CD4-positive, alpha-beta T cell (primary cell): ENCODE measurements at regions not wholly inside any gene's neighbourhood (a gene's known extent, or its start where the extent isn't known, plus 50 kb on each side); places are given as distances from the start of the nearest gene placed in this dataset.

Source experiments
- ATAC-seq: fragments of 200-7000 bp; cut with Tn5 transposase; one replicate; pipeline ENCODE4 v1.10.0; 2022; ENCODE audit warnings: mild to moderate bottlenecking; ENCODE audit not compliant: poor library complexity
- CTCF ChIA-PET: fragments of 350-600 bp; sonication (Branson Sonifier 250); formaldehyde crosslinking; loops from one replicate; lab custom pipeline; 2021; ENCODE audit warnings: antibody characterized with exemption, inconsistent platforms; lab: Charles Lee
- POLR2A ChIA-PET: fragments of 350-600 bp; sonication (Branson Sonifier 250); formaldehyde crosslinking; loops from one replicate; lab custom pipeline; 2021; ENCODE audit warnings: antibody characterized with exemption, inconsistent platforms; lab: Charles Lee
- DNase-seq, 14 experiments: peaks; one replicate each; pipeline ENCODE4 v3.0.0-alpha.2; 2013 to 2020; ENCODE audit warnings: mixed read lengths in 2 of 14
- H3K27ac ChIP-seq, 2 donors: one replicate each; pipeline versions ENCODE4 v1.5.1 to v1.7.0; 2013; ENCODE audit warnings: low read length in 2 of 2, low read depth in 1 of 2, mild to moderate bottlenecking in 1 of 2
- H3K27me3 ChIP-seq, 2 experiments: 1 replicate in 1 of 2; 2 replicates in 1 of 2; pipeline versions ENCODE4 v1.6.1 to v1.7.0; 2013; ENCODE audit warnings: low read length in 2 of 2, control low read depth in 1 of 2, mild to moderate bottlenecking in 1 of 2, moderate library complexity in 1 of 2; ENCODE audit not compliant: insufficient read depth in 2 of 2, control insufficient read depth in 1 of 2
- H3K36me3 ChIP-seq: one replicate; pipeline ENCODE4 v1.6.1; 2013; ENCODE audit warnings: low read length, control low read depth; ENCODE audit not compliant: insufficient read depth
- H3K4me1 ChIP-seq: one replicate; pipeline ENCODE4 v1.6.1; 2013; ENCODE audit warnings: low read length, control low read depth; ENCODE audit not compliant: insufficient read depth
- H3K4me3 ChIP-seq: one replicate; pipeline ENCODE4 v1.5.1; 2013; ENCODE audit warnings: mild to moderate bottlenecking, low read length, moderate library complexity
- H3K9me3 ChIP-seq, 2 experiments: 1 replicate in 1 of 2; 2 replicates in 1 of 2; pipeline versions ENCODE4 v1.6.1 to v1.7.0; 2013; ENCODE audit warnings: low read length in 2 of 2, mild to moderate bottlenecking in 2 of 2, control low read depth in 1 of 2, moderate library complexity in 1 of 2; ENCODE audit not compliant: control insufficient read depth in 1 of 2, insufficient read depth in 1 of 2
- H3K27ac Mint-ChIP-seq: one replicate; pipeline ENCODE4 v1.8.0; 2020; ENCODE audit warnings: mixed read lengths
- H3K27me3 Mint-ChIP-seq: one replicate; pipeline ENCODE4 v1.8.0; 2021; ENCODE audit warnings: mixed read lengths
- H3K36me3 Mint-ChIP-seq: one replicate; pipeline ENCODE4 v1.8.0; 2021; ENCODE audit warnings: low read depth, mixed read lengths
- H3K4me1 Mint-ChIP-seq: one replicate; pipeline ENCODE4 v1.8.0; 2021; ENCODE audit warnings: low read depth, mixed read lengths
- H3K4me3 Mint-ChIP-seq: one replicate; pipeline ENCODE4 v1.8.0; 2020; ENCODE audit warnings: mild to moderate bottlenecking, mixed read lengths
- H3K9me3 Mint-ChIP-seq: one replicate; pipeline ENCODE4 v1.8.0; 2020; ENCODE audit warnings: mixed read lengths
- CTCF ChIP-seq: fragments of 200-600 bp; IDR thresholded peaks from one replicate; pipeline ENCODE4 v1.8.0; 2022; ENCODE audit warnings: antibody characterized with exemption, mild to moderate bottlenecking
- intact Hi-C, 2 experiments: fragments of 100-400 bp; cut with DNase I in 1 of 2; cut with micrococcal nuclease in 1 of 2; formaldehyde crosslinking; loops; one replicate each; pipeline versions ENCODE4 v1.15.1 to v1.9.0; 2023 to 2025; cut with DNase I, micrococcal nuclease

- Mint-ChIP-seq H3K27me3 (peaks cover 11% of the 10 kb centered on the region), H3K36me3 (no peaks in the 10 kb centered on the region), H3K27ac (no peak overlapping the region), H3K4me1 (no peaks in the 10 kb centered on the region), H3K4me3 (no peak overlapping the region), H3K9me3 (no peaks in the 10 kb centered on the region)
- Histone ChIP-seq H3K27me3 (no peaks in the 10 kb centered on the region), H3K27ac (no peak overlapping the region), H3K36me3 (no peaks in the 10 kb centered on the region), H3K4me3 (no peak overlapping the region), H3K9me3 (peaks cover 0 to 4% of the 10 kb centered on the region in 2 experiments), H3K4me1 (no peaks in the 10 kb centered on the region)
- DNase-seq, result no peak
- ChIA-PET POLR2A (no interaction called here), CTCF (no interaction called here)
- intact Hi-C loops, result no loop called here
- no peak for ATAC-seq
- no peak for TF ChIP-seq CTCF
These were observed 140.4 kb upstream of the KLHL29 start for GRCh38 chr2:23244617-23245016.

- POLR2A ChIA-PET, result no interaction called here
- intact Hi-C loops, result no loop called here
These were observed 137.8 kb upstream of the KLHL29 start for GRCh38 chr2:23246992-23247683.

GRCh38 chr2:23248667-23249066 is 136.3 kb upstream of the KLHL29 start:
- Histone ChIP-seq H3K9me3 (no peaks in the 10 kb centered on the region), H3K27ac (no peak overlapping the region), H3K27me3 (peaks cover 0 to 6% of the 10 kb centered on the region in 2 experiments), H3K36me3 (no peaks in the 10 kb centered on the region), H3K4me1 (no peaks in the 10 kb centered on the region), H3K4me3 (no peak overlapping the region)
- ChIA-PET POLR2A (no interaction called here), CTCF (no interaction called here)
- DNase-seq, result no peak
- H3K27me3 Mint-ChIP-seq, result peaks cover 22% of the 10 kb centered on the region
- H3K27ac Mint-ChIP-seq, result no peak overlapping the region
- no peaks in the 10 kb centered on the region for H3K9me3 Mint-ChIP-seq
- no peak for TF ChIP-seq CTCF
- H3K4me1 Mint-ChIP-seq, result no peaks in the 10 kb centered on the region
- intact Hi-C loops, result no loop called here
- ATAC-seq, result no peak
- no peak overlapping the region for H3K4me3 Mint-ChIP-seq
- H3K36me3 Mint-ChIP-seq, result no peaks in the 10 kb centered on the region

More at GRCh38 chr2:23246992-23247683, 137.8 kb upstream of the KLHL29 start:
- H3K4me3 Mint-ChIP-seq, result no peak overlapping the region
- Histone ChIP-seq H3K4me1 (no peaks in the 10 kb centered on the region), H3K4me3 (no peak overlapping the region), H3K9me3 (no peaks in the 10 kb centered on the region), H3K27ac (no peak overlapping the region), H3K36me3 (no peaks in the 10 kb centered on the region), H3K27me3 (peaks cover 0 to 6% of the 10 kb centered on the region in 2 experiments)
- CTCF ChIA-PET, result no interaction called here
- no peaks in the 10 kb centered on the region for H3K36me3 Mint-ChIP-seq
- H3K27ac Mint-ChIP-seq, result no peak overlapping the region
- DNase-seq (no peak), ATAC-seq (no peak)
- no peaks in the 10 kb centered on the region for H3K9me3 Mint-ChIP-seq
- H3K27me3 Mint-ChIP-seq, result peaks cover 22% of the 10 kb centered on the region
- no peak for TF ChIP-seq CTCF
- no peaks in the 10 kb centered on the region for H3K4me1 Mint-ChIP-seq
